Osteoblast (primary cell): ENCODE measurements at regions not wholly inside any gene's neighbourhood (a gene's known extent, or its start where the extent isn't known, plus 50 kb on each side); places are given as distances from the start of the nearest gene placed in this dataset.
"Not testable (repeated sequence)": the region's sequence is repeated elsewhere in the genome, so short reads cannot be mapped to it uniquely, and the experiment has no call there.

ENCODE experiments used
- DNase-seq: peaks from one replicate; pipeline ENCODE4 v3.0.0; 2011; ENCODE audit warnings: low spot score, mixed read lengths; ENCODE audit not compliant: insufficient read length; ENCODE audit errors: missing footprints
- H2AFZ ChIP-seq: 2 replicates; pipeline ENCODE4 v1.6.0; 2011; ENCODE audit warnings: mild to moderate bottlenecking, low read length
- H3K27ac ChIP-seq: 2 replicates; pipeline ENCODE4 v1.5.1; 2011; ENCODE audit warnings: mild to moderate bottlenecking, low read depth, low read length, moderate library complexity
- H3K27me3 ChIP-seq: 2 replicates; pipeline ENCODE4 v1.6.0; 2012; ENCODE audit warnings: mild to moderate bottlenecking, control low read depth, inconsistent platforms, low read length, moderate library complexity; ENCODE audit not compliant: insufficient read depth
- H3K36me3 ChIP-seq: 2 replicates; pipeline ENCODE4 v1.5.1; 2011; ENCODE audit warnings: mild to moderate bottlenecking, low read length, control low read depth, moderate library complexity; ENCODE audit not compliant: insufficient read depth
- H3K4me1 ChIP-seq: 2 replicates; pipeline ENCODE4 v1.5.1; 2011; ENCODE audit warnings: mild to moderate bottlenecking, low read length, control low read depth, moderate library complexity; ENCODE audit not compliant: insufficient read depth
- H3K4me2 ChIP-seq: 2 replicates; pipeline ENCODE4 v1.6.0; 2011; ENCODE audit warnings: mild to moderate bottlenecking, low read length; ENCODE audit not compliant: insufficient read depth
- H3K4me3 ChIP-seq: fragments of 200-600 bp; sonication (generic); 3 replicates; pipeline ENCODE4 v1.5.1; 2012; ENCODE audit warnings: mild to moderate bottlenecking, low read length, inconsistent platforms; ENCODE audit not compliant: insufficient read depth
- H3K79me2 ChIP-seq: 2 replicates; pipeline ENCODE4 v1.6.0; 2012; ENCODE audit warnings: mild to moderate bottlenecking, low read length, control low read depth, inconsistent platforms; ENCODE audit not compliant: insufficient read depth
- H3K9me3 ChIP-seq: 2 replicates; pipeline ENCODE4 v1.5.1; 2011; ENCODE audit warnings: low read depth, low read length, control low read depth
- H4K20me1 ChIP-seq: 2 replicates; pipeline ENCODE4 v1.6.0; 2012; ENCODE audit warnings: mild to moderate bottlenecking, low read length, control low read depth; ENCODE audit not compliant: insufficient read depth
- TF ChIP-seq, protein P1 (sequence below): IDR thresholded peaks from 2 replicates; pipeline ENCODE4 v1.5.1; 2011; ENCODE audit warnings: mild to moderate bottlenecking, low read depth, low read length, moderate library complexity; ENCODE audit errors: extremely low read depth

GRCh38 chr15:66976106-66976640, 89.2 kb upstream of the SMAD3 start:
- H3K27ac ChIP-seq, H3K79me2 ChIP-seq, H4K20me1 ChIP-seq, H3K27me3 ChIP-seq, H3K4me1 ChIP-seq, H3K36me3 ChIP-seq, H3K4me2 ChIP-seq, H2AFZ ChIP-seq, H3K4me3 ChIP-seq, DNase-seq, H3K9me3 ChIP-seq: not testable (repeated sequence)
- TF ChIP-seq, protein P1, sequence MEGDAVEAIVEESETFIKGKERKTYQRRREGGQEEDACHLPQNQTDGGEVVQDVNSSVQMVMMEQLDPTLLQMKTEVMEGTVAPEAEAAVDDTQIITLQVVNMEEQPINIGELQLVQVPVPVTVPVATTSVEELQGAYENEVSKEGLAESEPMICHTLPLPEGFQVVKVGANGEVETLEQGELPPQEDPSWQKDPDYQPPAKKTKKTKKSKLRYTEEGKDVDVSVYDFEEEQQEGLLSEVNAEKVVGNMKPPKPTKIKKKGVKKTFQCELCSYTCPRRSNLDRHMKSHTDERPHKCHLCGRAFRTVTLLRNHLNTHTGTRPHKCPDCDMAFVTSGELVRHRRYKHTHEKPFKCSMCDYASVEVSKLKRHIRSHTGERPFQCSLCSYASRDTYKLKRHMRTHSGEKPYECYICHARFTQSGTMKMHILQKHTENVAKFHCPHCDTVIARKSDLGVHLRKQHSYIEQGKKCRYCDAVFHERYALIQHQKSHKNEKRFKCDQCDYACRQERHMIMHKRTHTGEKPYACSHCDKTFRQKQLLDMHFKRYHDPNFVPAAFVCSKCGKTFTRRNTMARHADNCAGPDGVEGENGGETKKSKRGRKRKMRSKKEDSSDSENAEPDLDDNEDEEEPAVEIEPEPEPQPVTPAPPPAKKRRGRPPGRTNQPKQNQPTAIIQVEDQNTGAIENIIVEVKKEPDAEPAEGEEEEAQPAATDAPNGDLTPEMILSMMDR = peak; percentile 21

- not testable (repeated sequence) for H3K4me3 ChIP-seq, H2AFZ ChIP-seq, DNase-seq, H3K4me1 ChIP-seq, H4K20me1 ChIP-seq, H3K4me2 ChIP-seq, H3K27me3 ChIP-seq, H3K36me3 ChIP-seq, H3K27ac ChIP-seq, H3K9me3 ChIP-seq, H3K79me2 ChIP-seq
These were observed 85.1 kb upstream of the SMAD3 start for GRCh38 chr15:66980326-66980725.

GRCh38 chr15:66981771-66982170, 83.6 kb upstream of the SMAD3 start:
- H2AFZ ChIP-seq = peak overlapping the region; percentile 50
- no peaks in the 10 kb centered on the region for H4K20me1 ChIP-seq
- TF ChIP-seq, protein P1 = no peak
- H3K36me3 ChIP-seq = no peaks in the 10 kb centered on the region
- H3K27ac ChIP-seq = no peak overlapping the region
- no peak for DNase-seq
- H3K4me1 ChIP-seq = no peaks in the 10 kb centered on the region
- no peak overlapping the region for H3K4me3 ChIP-seq
- H3K4me2 ChIP-seq = no peak overlapping the region
- no peaks in the 10 kb centered on the region for H3K79me2 ChIP-seq
- H3K9me3 ChIP-seq = no peaks in the 10 kb centered on the region
- no peaks in the 10 kb centered on the region for H3K27me3 ChIP-seq

DNA sequence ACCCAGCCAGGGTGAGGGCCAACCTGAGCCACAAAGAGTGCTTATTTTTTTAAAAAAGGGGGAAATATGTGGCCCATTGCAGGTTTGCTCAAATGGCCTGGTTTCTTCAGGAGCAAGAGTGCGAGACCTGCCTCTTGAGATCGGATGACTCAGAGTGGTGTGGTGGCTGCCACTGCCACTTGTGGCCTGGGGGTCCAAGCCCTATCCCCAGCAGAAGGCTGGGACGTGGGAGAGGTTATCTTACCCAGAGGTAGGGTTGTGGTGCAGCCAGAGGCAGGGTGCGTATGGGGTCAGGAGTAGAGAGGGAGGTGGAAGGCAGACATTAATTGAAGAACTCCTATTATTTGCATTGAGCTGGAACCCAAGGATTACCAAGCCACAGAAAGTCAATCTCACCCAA, 83.2 kb upstream of the SMAD3 start:
- TF ChIP-seq, protein P1 = no peak
- Histone ChIP-seq H3K27ac (no peak overlapping the region), H3K9me3 (no peaks in the 10 kb centered on the region), H3K36me3 (no peaks in the 10 kb centered on the region), H3K79me2 (no peaks in the 10 kb centered on the region), H3K4me2 (no peak overlapping the region), H3K27me3 (no peaks in the 10 kb centered on the region), H3K4me3 (no peak overlapping the region), H2AFZ (no peak overlapping the region), H3K4me1 (no peaks in the 10 kb centered on the region), H4K20me1 (no peaks in the 10 kb centered on the region)
- DNase-seq = no peak
